Psoas muscle (tissue), 7 donors: ENCODE measurements at regions not wholly inside any gene's neighbourhood (a gene's known extent, or its start where the extent isn't known, plus 50 kb on each side); places are given as distances from the start of the nearest gene placed in this dataset.

Source experiments
- ATAC-seq, 4 donors: fragments of 200-7000 bp; cut with Tn5 transposase; one replicate each; pipeline ENCODE4 v1.9.1; 2020; ENCODE audit warnings: moderate library complexity in 3 of 4, mild to moderate bottlenecking in 2 of 4
- DNase-seq, 2 donors: peaks; one replicate each; pipeline ENCODE4 v3.0.0-alpha.2; 2020
- H3K27ac ChIP-seq: fragments of 200-600 bp; one replicate; pipeline ENCODE4 v1.8.0; 2022
- H3K27me3 ChIP-seq, 3 donors: fragments of 200-600 bp in 1 of 3; one replicate each; pipeline versions ENCODE4 v1.6.1 to v1.8.0; 2013 to 2022; ENCODE audit warnings: low read length in 2 of 3, mild to moderate bottlenecking in 2 of 3, moderate library complexity in 1 of 3; ENCODE audit not compliant: insufficient read depth in 3 of 3
- H3K36me3 ChIP-seq, 2 donors: fragments of 200-600 bp in 1 of 2; one replicate each; pipeline versions ENCODE4 v1.6.1 to v1.8.0; 2013 to 2022; ENCODE audit warnings: low read depth in 1 of 2, mild to moderate bottlenecking in 1 of 2, moderate library complexity in 1 of 2; ENCODE audit not compliant: insufficient read depth in 1 of 2
- H3K4me1 ChIP-seq: fragments of 200-600 bp; one replicate; pipeline ENCODE4 v1.8.0; 2022
- H3K4me3 ChIP-seq: fragments of 200-600 bp; one replicate; pipeline ENCODE4 v1.8.0; 2022; ENCODE audit warnings: mild to moderate bottlenecking
- H3K9me3 ChIP-seq: fragments of 200-600 bp; one replicate; pipeline ENCODE4 v1.8.0; 2022
- CTCF ChIP-seq: fragments of 200-600 bp; IDR thresholded peaks from one replicate; pipeline ENCODE4 v1.8.0; 2022; ENCODE audit warnings: antibody characterized with exemption
- WGBS, 3 donors: extraction: QIAGEN DNeasy Blood & Tissue Kit; methylation state at CpG; one replicate each; pipeline versions ENCODE4 v1.1.6 to v1.1.7; 2013; 5-methylcytosine and 5-hydroxymethylcytosine counted together
- intact Hi-C, 2 donors: fragments of 100-400 bp; cut with DNase I; formaldehyde crosslinking; loops; one replicate each; pipeline versions ENCODE4 v1.11.0 to v1.14.2; 2022
- donor health status: healthy with polysubstance abuse.
- donor health status: DM: no; HTN: no; CAD: no; lungs with moderate emphysema.
- donor health status: Bipolar disorder and iron deficiency.
- donor health status: healthy.
- donor health status: DM: yes; HTN: yes; CAD: no.
- donor health status: DM: no; HTN: no; CAD: no.
- donor health status: DM: yes; HTN: yes; CAD: no.

- intact Hi-C loops: loop anchor here (5.0 to 10.0 kb wide), 3 partner anchors 132 to 165 kb away; no protein-coding TSS in a partner anchor
- Histone ChIP-seq H3K36me3 (no peaks in the 10 kb centered on the region), H3K9me3 (no peaks in the 10 kb centered on the region), H3K4me3 (no peak overlapping the region), H3K27ac (no peak overlapping the region), H3K4me1 (no peaks in the 10 kb centered on the region), H3K27me3 (no peaks in the 10 kb centered on the region)
- ATAC-seq: no peak
- WGBS, 3 donors: 75 to 79% (median 78%) methylated on average over 7 of the region's 7 CpGs
- TF ChIP-seq CTCF: no peak
- DNase-seq: no peak
Observed at GRCh38 chr2:176817061-176817565, 395.5 kb upstream of the HNRNPA3 start.

GRCh38 chr2:176818076-176818475 lies 394.5 kb upstream of the HNRNPA3 start:
- no peaks in the 10 kb centered on the region for H3K36me3 ChIP-seq
- no peaks in the 10 kb centered on the region for H3K4me1 ChIP-seq
- no peak overlapping the region for H3K4me3 ChIP-seq
- H3K9me3 ChIP-seq: no peaks in the 10 kb centered on the region
- no peak for ATAC-seq
- no peak for DNase-seq
- no peak overlapping the region for H3K27ac ChIP-seq
- no peaks in the 10 kb centered on the region for H3K27me3 ChIP-seq
- 60 to 78% (median 77%) methylated on average over 4 of the region's 4 CpGs for WGBS, 3 donors
- intact Hi-C loops: loop anchor here (5.0 to 10.0 kb wide), 3 partner anchors 133 to 166 kb away; no protein-coding TSS in a partner anchor
- no peak for TF ChIP-seq CTCF

- DNase-seq (no peak), ATAC-seq (no peak)
- Histone ChIP-seq H3K27ac (no peak overlapping the region), H3K36me3 (no peaks in the 10 kb centered on the region), H3K4me3 (no peak overlapping the region), H3K4me1 (no peaks in the 10 kb centered on the region), H3K27me3 (no peaks in the 10 kb centered on the region), H3K9me3 (no peaks in the 10 kb centered on the region)
- intact Hi-C loops: loop anchor here (5.0 to 10.0 kb wide), 3 partner anchors 134 to 166 kb away; no protein-coding TSS in a partner anchor
- 36 to 53% (median 48%) methylated on average over 7 of the region's 7 CpGs for WGBS, 3 donors
- no peak for TF ChIP-seq CTCF
Observed at GRCh38 chr2:176818617-176819016, 394.0 kb upstream of the HNRNPA3 start.

- DNase-seq (no peak), ATAC-seq (no peak)
- intact Hi-C loops: loop anchor here (5.0 to 10.0 kb wide), 3 partner anchors 135 to 167 kb away; no protein-coding TSS in a partner anchor
- H3K27ac ChIP-seq: no peak overlapping the region
- TF ChIP-seq CTCF: no peak
- no peak overlapping the region for H3K4me3 ChIP-seq
- H3K4me1 ChIP-seq: no peaks in the 10 kb centered on the region
- peaks cover 0 to 7% (median 0%) of the 10 kb centered on the region in 3 donors for H3K27me3 ChIP-seq
- no peaks in the 10 kb centered on the region for H3K9me3 ChIP-seq
- no peaks in the 10 kb centered on the region for H3K36me3 ChIP-seq
- WGBS, 3 donors: 62 to 73% (median 71%) methylated on average over 4 of the region's 4 CpGs
Observed at GRCh38 chr2:176819306-176819705, 393.3 kb upstream of the HNRNPA3 start.

GRCh38 chr2:176820371-176820932 lies 392.1 kb upstream of the HNRNPA3 start:
- Histone ChIP-seq H3K4me1 (no peaks in the 10 kb centered on the region), H3K9me3 (no peaks in the 10 kb centered on the region), H3K36me3 (no peaks in the 10 kb centered on the region), H3K4me3 (no peak overlapping the region), H3K27me3 (peaks cover 0 to 16% (median 0%) of the 10 kb centered on the region in 3 donors), H3K27ac (no peak overlapping the region)
- ATAC-seq (no peak), DNase-seq (no peak)
- intact Hi-C loops: no loop called here
- no peak for TF ChIP-seq CTCF
